ENCODE measurements at regions not wholly inside any gene's neighbourhood (a gene's known extent, or its start where the extent isn't known, plus 50 kb on each side); places are given as distances from the start of the nearest gene placed in this dataset.
A peak's percentile ranks its signal among the peaks of the same experiment; 100 is the strongest.

DNA sequence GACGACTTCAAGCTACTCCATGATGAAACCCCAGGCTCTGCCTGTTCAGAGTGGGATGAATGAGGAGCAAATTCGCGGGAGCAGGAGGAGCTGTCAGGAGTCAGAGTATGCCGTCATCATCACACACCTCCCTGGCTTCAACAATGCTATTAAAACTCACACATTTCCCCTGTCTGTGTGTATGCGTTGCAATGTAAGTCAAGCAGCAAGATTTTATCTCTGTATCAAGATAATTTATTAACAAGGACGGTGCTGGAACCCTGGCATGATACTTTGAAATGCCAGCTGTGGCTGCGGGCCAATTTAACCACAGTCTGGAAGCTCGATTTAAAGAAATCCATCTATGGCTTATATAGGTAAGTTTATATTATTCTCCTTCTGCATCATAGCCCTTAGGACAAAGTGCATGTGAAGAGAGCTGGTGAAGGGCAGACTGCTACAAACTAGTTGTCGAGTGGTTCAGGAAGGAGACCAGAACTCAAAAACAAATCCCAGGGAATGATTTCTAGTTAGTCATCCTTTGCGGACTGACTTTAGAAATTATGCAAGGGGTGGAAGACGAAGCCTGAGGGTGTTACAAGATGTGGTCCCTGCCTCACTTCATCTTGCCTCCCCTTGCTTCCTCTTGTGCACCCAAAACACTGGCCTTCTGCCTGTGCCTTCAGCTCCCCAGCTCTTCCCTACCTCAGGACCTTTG lies 486.5 kb downstream of the COG6 start:
- in situ Hi-C loops (cut with MboI) = no loop called here
- 4% methylated on average over 10 of the region's 11 CpGs for WGBS (ENCODE audit: insufficient coverage, low coverage, missing lambda C conversion rate)

DNA sequence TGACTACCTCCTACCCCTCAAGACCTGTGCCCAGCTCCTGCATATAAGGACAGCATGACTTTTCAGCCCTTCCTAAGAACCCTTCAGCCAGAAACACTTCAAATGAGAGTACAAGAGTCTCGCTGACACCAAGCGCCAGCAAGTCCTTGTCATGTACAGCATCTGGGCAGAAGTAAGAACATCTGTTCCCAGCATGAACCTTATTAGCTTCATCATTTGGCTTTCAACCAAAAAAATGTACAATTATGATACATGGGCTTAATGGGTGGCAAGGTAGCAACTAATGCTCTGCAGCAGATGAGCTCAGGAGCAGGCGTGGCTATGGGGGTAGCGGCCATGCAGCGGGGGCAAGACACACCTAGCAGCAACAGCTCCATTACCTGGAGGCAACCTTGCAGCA lies 487.6 kb downstream of the COG6 start:
- H3K9ac ChIP-seq (ENCODE audit: insufficient read depth in 1 of 2, low read depth in 2 of 2, low read length in 2 of 2) = no peak overlapping the region
- CTCF ChIA-PET (ENCODE audit: low intra/inter-chr PET ratio) = no interaction called here
- WGBS (ENCODE audit: insufficient coverage, low coverage, missing lambda C conversion rate) = 0% methylated on average over 4 of the region's 5 CpGs
- no peak overlapping the region for H3K4me3 ChIP-seq
- H3K4me1 ChIP-seq (replicated peaks in 1 of 2; ENCODE audit: control insufficient read depth in 2 of 2, insufficient read depth in 2 of 2, low read length in 2 of 2) = no peaks in the 10 kb centered on the region
- no TSS peak for BruUV-seq (replicated peaks)
- in situ Hi-C loops (cut with MboI) (no loop called here), intact Hi-C loops (cut with micrococcal nuclease) (no loop called here)
- no peaks in the 10 kb centered on the region for H4K20me1 ChIP-seq (replicated peaks; ENCODE audit: control insufficient read depth, insufficient read depth, low read length)
- H3K36me3 ChIP-seq (ENCODE audit: control insufficient read depth, insufficient read depth, low read length) = no peaks in the 10 kb centered on the region
- no peaks in the 10 kb centered on the region for H3K79me2 ChIP-seq (ENCODE audit: control insufficient read depth, insufficient read depth, low read length)
- FAIRE-seq = no peak
- POLR2A ChIA-PET = no interaction called here
- H3K9me3 ChIP-seq (replicated peaks; ENCODE audit: control insufficient read depth, insufficient read depth, low read depth, low read length) = no peaks in the 10 kb centered on the region
- H2AFZ ChIP-seq (ENCODE audit: low read depth, low read length) = no peak overlapping the region
- H3K27ac ChIP-seq (ENCODE audit: extremely low read depth, low read depth, low read length) = no peak overlapping the region
- H3K4me2 ChIP-seq (ENCODE audit: insufficient read depth, low read length) = no peak overlapping the region
- no peak for DNase-seq (ENCODE audit: extremely low read depth in 1 of 4, low spot score in 3 of 4)
- peaks cover 3 to 38% of the 10 kb centered on the region in 2 experiments; a peak in 2 of 5 replicates for H3K27me3 ChIP-seq (ENCODE audit: control insufficient read depth in 2 of 2, insufficient read depth in 2 of 2, low read length in 2 of 2)
- no peaks in the 10 kb centered on the region for H3K9me1 ChIP-seq (ENCODE audit: control insufficient read depth, insufficient read depth, low read length)
- ATAC-seq = no peak
- TF ChIP-seq RFX1 (IDR thresholded peaks at IDR 0.05) (no peak), HLTF (IDR thresholded peaks at IDR 0.05) (no peak), RBM25 (IDR thresholded peaks at IDR 0.05; ENCODE audit: low read depth, low read length, severe bottlenecking) (no peak), MNT (conservative IDR thresholded peaks at IDR 0.05) (no peak), KLF6 (CRISPR knock-in tag; IDR thresholded peaks at IDR 0.05; ENCODE audit: borderline replicate concordance) (no peak)

More for the DNA sequence above, 486.5 kb downstream of the COG6 start:
- Histone ChIP-seq H3K79me2 (ENCODE audit: control insufficient read depth, insufficient read depth, low read length) (no peaks in the 10 kb centered on the region), H3K4me2 (ENCODE audit: insufficient read depth, low read length) (no peak overlapping the region), H4K20me1 (replicated peaks; ENCODE audit: control insufficient read depth, insufficient read depth, low read length) (no peaks in the 10 kb centered on the region), H3K4me3 (no peak overlapping the region), H3K9me3 (replicated peaks; ENCODE audit: control insufficient read depth, insufficient read depth, low read depth, low read length) (no peaks in the 10 kb centered on the region), H3K9ac (ENCODE audit: insufficient read depth in 1 of 2, low read depth in 2 of 2, low read length in 2 of 2) (no peak overlapping the region), H3K36me3 (ENCODE audit: control insufficient read depth, insufficient read depth, low read length) (no peaks in the 10 kb centered on the region), H3K27ac (ENCODE audit: extremely low read depth, low read depth, low read length) (no peak overlapping the region), H3K27me3 (ENCODE audit: control insufficient read depth in 2 of 2, insufficient read depth in 2 of 2, low read length in 2 of 2) (peaks cover 3 to 45% of the 10 kb centered on the region in 2 experiments; a peak in 2 of 5 replicates), H2AFZ (ENCODE audit: low read depth, low read length) (no peak overlapping the region), H3K4me1 (replicated peaks in 1 of 2; ENCODE audit: control insufficient read depth in 2 of 2, insufficient read depth in 2 of 2, low read length in 2 of 2) (no peaks in the 10 kb centered on the region), H3K9me1 (ENCODE audit: control insufficient read depth, insufficient read depth, low read length) (no peaks in the 10 kb centered on the region)
- FAIRE-seq = no peak
- BruUV-seq (replicated peaks) = no TSS peak
- no peak for DNase-seq (ENCODE audit: extremely low read depth in 1 of 4, low spot score in 3 of 4)
- TF ChIP-seq NFATC3 (IDR thresholded peaks at IDR 0.05) (no peak), RBM25 (IDR thresholded peaks at IDR 0.05; ENCODE audit: low read depth, low read length, severe bottlenecking) (peak; percentile 17)
- ChIA-PET CTCF (ENCODE audit: low intra/inter-chr PET ratio) (no interaction called here), POLR2A (no interaction called here)
- no peak for ATAC-seq
- intact Hi-C loops (cut with micrococcal nuclease) = no loop called here
